ENCODE measurements at regions not wholly inside any gene's neighbourhood (a gene's known extent, or its start where the extent isn't known, plus 50 kb on each side); places are given as distances from the start of the nearest gene placed in this dataset.

- Histone ChIP-seq H3K9me3 (no peaks in the 10 kb centered on the region), H3K4me1 (no peaks in the 10 kb centered on the region), H3K36me3 (no peaks in the 10 kb centered on the region), H3K27me3 (replicated peaks in 1 of 7) (no peaks in the 10 kb centered on the region), H3K27ac (no peak overlapping the region), H3K4me3 (no peak overlapping the region)
- DNase-seq = no peak
- TF ChIP-seq POLR2AphosphoS5 (IDR thresholded peaks at IDR 0.05) = no peak
- TF ChIP-seq POLR2A (IDR thresholded peaks at IDR 0.05) = no peak
- TF ChIP-seq CTCF (IDR thresholded peaks at IDR 0.05 in 8 of 11, conservative IDR thresholded peaks at IDR 0.05 in 3 of 11) = no peak
- 67 to 85% (median 70%) methylated on average over 1 of the region's 1 CpG for WGBS, 5 donors
- intact Hi-C loops (cut with DNase I; ENCODE audit: low total_unique reads) = no loop called here
These were observed 259.6 kb upstream of the UBE2E3 start for GRCh38 chr2:180720829-180721228.

GRCh38 chr2:180717588-180717987 is 262.8 kb upstream of the UBE2E3 start:
- TF ChIP-seq POLR2A (IDR thresholded peaks at IDR 0.05) (no peak), CTCF (IDR thresholded peaks at IDR 0.05 in 8 of 11, conservative IDR thresholded peaks at IDR 0.05 in 3 of 11) (no peak), POLR2AphosphoS5 (IDR thresholded peaks at IDR 0.05) (no peak)
- 73 to 91% (median 82%) methylated on average over 3 of the region's 3 CpGs for WGBS, 5 donors
- no peak overlapping the region for H3K27ac ChIP-seq
- H3K4me1 ChIP-seq = no peaks in the 10 kb centered on the region
- H3K9me3 ChIP-seq = peaks cover 0 to 8% (median 0%) of the 10 kb centered on the region in 8 donors
- H3K36me3 ChIP-seq = no peaks in the 10 kb centered on the region
- H3K27me3 ChIP-seq (replicated peaks in 1 of 7) = no peaks in the 10 kb centered on the region
- no peak overlapping the region for H3K4me3 ChIP-seq
- intact Hi-C loops (cut with DNase I; ENCODE audit: low total_unique reads) = no loop called here
- no peak for DNase-seq

GRCh38 chr2:180716186-180717180 is 263.9 kb upstream of the UBE2E3 start:
- H3K4me3 ChIP-seq = no peak overlapping the region
- H3K36me3 ChIP-seq = no peaks in the 10 kb centered on the region
- H3K27ac ChIP-seq = no peak overlapping the region
- no peak for TF ChIP-seq POLR2AphosphoS5 (IDR thresholded peaks at IDR 0.05)
- DNase-seq = no peak
- H3K9me3 ChIP-seq = peaks cover 0 to 15% (median 2%) of the 10 kb centered on the region in 8 donors
- WGBS, 5 donors = 66 to 87% (median 77%) methylated on average over 4 of the region's 4 CpGs
- no peaks in the 10 kb centered on the region for H3K27me3 ChIP-seq (replicated peaks in 1 of 7)
- intact Hi-C loops (cut with DNase I; ENCODE audit: low total_unique reads) = no loop called here
- H3K4me1 ChIP-seq = no peaks in the 10 kb centered on the region

GRCh38 chr2:180715044-180715443 is 265.4 kb upstream of the UBE2E3 start:
- no peak for DNase-seq
- H3K9me3 ChIP-seq = peaks cover 0 to 15% (median 2%) of the 10 kb centered on the region in 8 donors
- H3K4me1 ChIP-seq = no peaks in the 10 kb centered on the region
- H3K36me3 ChIP-seq = no peaks in the 10 kb centered on the region
- TF ChIP-seq POLR2AphosphoS5 (IDR thresholded peaks at IDR 0.05) (no peak), POLR2A (IDR thresholded peaks at IDR 0.05) (no peak), CTCF (IDR thresholded peaks at IDR 0.05 in 8 of 11, conservative IDR thresholded peaks at IDR 0.05 in 3 of 11) (no peak)
- no peak overlapping the region for H3K27ac ChIP-seq
- no peak overlapping the region for H3K4me3 ChIP-seq
- H3K27me3 ChIP-seq (replicated peaks in 1 of 7) = no peaks in the 10 kb centered on the region
- WGBS, 5 donors = 54 to 74% (median 62%) methylated on average over 1 of the region's 1 CpG
- intact Hi-C loops (cut with DNase I; ENCODE audit: low total_unique reads) = no loop called here

All from spleen (tissue), 11 donors.